IPS DF 4.7 (cell line): ENCODE measurements at regions not wholly inside any gene's neighbourhood (a gene's known extent, or its start where the extent isn't known, plus 50 kb on each side); places are given as distances from the start of the nearest gene placed in this dataset.
"Not testable (repeated sequence)": the region's sequence is repeated elsewhere in the genome, so short reads cannot be mapped to it uniquely, and the experiment has no call there.

Source experiments
- DNase-seq: peaks from one replicate; pipeline ENCODE4 v3.0.0-alpha.2; 2013; ENCODE audit warnings: low spot score; ENCODE audit errors: extremely low read depth

DNA sequence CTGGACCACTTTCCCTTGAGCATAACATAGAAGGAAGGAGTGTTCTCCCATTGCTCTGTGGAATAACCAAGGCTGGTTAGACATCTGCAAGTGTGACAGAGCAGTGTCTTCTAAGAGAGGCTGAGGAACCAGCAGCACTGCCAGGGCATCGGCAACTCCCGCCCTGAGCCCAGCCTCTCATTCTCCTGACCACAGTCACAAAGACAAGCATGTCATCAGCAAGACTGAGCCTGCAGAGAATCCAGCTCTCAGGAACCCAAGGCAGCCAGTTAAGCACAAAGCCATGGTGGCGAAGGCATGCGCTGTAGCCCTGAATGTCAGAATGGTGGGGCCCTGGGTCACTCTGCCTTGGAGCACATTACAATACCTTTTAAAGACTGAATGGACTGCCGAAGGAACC is 253.9 kb downstream of the AGTPBP1 start:
- no peak for DNase-seq

GRCh38 chr9:85484235-85484634 is 257.5 kb downstream of the AGTPBP1 start:
- DNase-seq: no peak

DNA sequence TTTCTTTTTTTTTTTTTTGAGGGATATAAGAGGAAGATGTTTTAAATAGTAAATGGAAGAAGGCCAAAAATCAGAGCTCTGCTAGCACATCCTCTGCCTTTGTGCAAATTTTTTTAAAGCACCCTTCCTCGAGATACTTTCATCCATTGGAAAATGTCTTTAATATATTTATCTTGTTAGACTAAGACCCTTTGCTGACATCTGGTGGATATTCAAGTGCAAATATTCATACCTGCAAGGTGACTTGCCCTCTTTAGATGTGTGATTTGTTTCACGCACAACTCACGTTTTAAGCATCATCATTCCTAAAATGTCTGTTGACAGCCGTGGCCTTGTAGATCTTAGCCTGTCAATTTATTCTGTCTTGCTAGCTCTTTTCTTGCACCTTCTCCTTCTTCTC is 258.5 kb downstream of the AGTPBP1 start:
- no peak for DNase-seq

- no peak for DNase-seq
Measured at GRCh38 chr9:85479305-85479704, 262.4 kb downstream of the AGTPBP1 start.

GRCh38 chr9:85478847-85479246 is 262.9 kb downstream of the AGTPBP1 start:
- DNase-seq: no peak

DNA sequence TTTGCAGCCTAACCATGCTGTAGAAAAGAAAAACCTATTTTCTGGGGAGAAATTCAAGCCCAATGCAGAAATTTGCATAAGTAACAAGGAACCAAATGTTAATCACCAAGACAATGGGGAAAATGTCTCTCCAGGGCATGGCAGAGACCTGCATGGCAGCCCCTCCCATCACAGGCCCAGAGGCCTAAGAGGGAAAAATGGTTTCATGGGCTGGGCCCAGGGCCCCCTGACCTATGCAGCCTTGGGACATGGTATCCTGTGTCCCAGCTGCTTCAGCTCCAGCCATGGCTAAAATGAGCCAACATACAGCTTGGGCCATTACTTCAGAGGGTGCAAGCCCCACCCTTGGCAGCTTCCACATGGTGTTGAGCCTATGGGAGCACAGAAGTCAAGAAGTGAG is 266.9 kb downstream of the AGTPBP1 start:
- not testable (repeated sequence) for DNase-seq

- DNase-seq: no peak
Measured at GRCh38 chr9:85471791-85472190, 270.0 kb downstream of the AGTPBP1 start.

GRCh38 chr9:85469041-85469440 is 272.7 kb downstream of the AGTPBP1 start:
- no peak for DNase-seq

DNA sequence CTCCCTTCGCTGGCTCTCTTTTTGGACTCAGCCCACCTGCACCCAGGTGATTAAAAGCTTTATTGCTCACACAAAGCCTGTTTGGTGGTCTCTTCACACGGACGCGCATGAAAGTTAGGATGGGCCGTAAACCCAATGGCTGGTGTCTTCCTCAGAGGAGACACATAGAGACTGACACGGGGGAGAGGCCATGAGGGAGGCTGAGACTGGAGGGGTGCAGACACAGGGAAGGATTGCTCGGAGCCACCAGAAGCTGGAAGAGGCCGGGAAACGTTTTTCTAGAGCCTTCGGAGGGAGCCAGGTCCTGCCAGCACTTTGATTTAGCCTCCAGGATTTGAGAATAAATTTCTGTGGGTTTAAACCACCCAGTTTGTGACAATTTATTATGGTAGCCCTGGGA is 274.9 kb downstream of the AGTPBP1 start:
- DNase-seq: no peak

DNA sequence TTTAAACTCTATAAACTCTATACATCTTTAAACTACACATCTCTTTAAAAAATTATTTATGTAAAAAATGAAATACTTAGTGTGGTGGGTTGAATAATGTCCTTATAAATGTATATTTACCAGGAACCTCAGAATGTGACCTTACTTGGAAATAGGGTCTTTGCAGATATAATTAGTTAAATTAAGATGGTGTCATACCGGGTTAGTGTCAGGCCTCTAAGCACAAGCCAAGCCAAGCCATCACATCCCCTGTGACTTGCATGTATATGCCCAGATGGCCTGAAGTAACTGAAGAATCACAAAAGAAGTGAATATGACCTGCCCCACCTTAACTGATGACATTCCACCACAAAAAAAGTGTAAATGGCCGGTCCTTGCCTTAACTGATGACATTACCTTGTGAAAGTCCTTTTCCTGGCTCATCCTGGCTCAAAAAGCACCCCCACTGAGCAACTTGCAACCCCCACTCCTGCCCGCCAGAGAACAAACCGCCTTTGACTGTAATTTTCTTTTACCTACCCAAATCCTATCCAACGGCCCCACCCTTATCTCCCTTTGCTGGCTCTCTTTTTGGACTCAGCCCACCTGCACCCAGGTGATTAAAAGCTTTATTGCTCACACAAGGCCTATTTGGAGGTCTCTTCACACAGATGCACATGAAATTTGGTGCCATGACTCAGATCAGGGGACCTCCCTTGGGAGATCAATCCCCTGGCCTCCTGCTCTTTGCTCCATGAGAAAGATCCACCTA is 283.5 kb downstream of the AGTPBP1 start:
- DNase-seq: not testable (repeated sequence)

DNA sequence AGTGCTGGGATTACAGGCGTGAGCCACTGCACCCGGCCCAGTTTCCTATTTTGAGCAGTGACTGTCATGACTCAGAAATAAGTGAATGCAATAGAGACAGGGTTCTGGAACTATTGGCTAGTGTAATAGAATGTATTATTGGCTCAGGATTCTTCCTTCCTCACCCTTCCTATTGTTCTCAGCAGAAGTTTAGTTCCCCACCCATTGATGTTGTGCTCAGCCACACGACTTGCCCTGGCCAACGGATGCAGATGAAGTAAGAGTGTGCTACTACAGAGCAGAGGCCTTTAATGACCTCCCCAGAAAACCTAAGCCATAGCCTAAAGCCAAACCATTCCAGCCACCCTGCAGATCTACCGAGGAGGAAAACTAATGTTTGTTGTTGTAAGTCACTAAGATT is 287.9 kb downstream of the AGTPBP1 start:
- no peak for DNase-seq

DNA sequence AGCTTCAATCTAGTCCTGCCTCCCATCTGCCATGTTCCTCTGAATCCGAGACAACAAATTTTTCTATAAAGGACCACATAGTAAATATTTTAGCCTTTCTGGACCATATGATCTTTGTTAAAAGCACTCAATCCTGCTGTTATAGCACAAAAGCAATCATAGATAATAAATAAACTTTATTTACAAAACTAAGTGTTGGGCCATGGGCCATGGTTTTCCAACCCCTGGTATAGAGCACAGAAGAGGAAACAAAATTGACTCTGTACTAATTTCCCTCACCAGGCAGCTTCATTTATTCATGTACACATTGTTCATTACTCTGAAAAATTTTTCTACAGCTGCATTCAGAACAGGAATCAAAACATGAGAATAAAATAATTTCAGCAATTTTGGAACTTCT is 288.9 kb downstream of the AGTPBP1 start:
- no peak for DNase-seq

- DNase-seq: no peak
Measured at GRCh38 chr9:85451680-85452079, 290.1 kb downstream of the AGTPBP1 start.

DNA sequence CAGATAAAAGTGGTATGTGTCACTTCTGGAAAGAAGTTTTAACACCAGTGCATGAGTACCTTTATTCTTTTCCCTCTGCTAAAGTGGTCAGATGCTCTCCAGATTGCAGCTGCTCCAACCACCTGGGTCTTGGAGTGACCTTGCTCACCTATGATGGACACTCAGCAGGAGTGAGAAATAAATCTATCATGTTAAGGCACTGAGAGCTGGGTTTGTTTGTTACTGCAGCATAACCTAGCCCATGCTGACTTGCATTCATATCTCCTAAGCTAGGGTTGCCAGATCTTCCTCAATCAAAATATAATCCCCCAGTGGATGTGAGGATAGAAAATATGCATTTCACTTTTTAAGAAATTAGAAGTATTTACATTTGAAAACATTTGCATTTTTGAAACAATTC is 295.9 kb downstream of the AGTPBP1 start:
- no peak for DNase-seq

DNA sequence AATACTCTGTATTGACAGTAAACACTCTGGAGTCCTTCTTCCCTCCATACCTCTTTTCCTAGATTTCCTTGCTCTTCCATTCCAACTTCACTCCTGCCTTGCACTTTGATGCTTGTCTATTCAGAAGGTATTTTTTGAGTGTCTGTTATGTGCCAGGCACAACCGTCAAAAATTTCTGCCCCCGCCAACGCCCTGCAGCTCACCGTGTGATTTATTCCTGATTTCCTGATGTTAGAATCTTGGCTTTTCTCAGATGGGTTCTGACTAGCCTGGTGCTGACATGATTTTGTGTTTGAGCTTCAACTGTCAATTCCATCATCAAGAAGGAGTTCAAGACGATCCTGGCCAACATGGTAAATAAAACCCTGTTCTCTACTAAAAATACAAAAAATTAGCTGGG is 297.5 kb downstream of the AGTPBP1 start:
- no peak for DNase-seq

- no peak for DNase-seq
Measured at GRCh38 chr9:85443190-85443598, 298.6 kb downstream of the AGTPBP1 start.

- no peak for DNase-seq
Measured at GRCh38 chr9:85439791-85440190, 302.0 kb downstream of the AGTPBP1 start.

DNA sequence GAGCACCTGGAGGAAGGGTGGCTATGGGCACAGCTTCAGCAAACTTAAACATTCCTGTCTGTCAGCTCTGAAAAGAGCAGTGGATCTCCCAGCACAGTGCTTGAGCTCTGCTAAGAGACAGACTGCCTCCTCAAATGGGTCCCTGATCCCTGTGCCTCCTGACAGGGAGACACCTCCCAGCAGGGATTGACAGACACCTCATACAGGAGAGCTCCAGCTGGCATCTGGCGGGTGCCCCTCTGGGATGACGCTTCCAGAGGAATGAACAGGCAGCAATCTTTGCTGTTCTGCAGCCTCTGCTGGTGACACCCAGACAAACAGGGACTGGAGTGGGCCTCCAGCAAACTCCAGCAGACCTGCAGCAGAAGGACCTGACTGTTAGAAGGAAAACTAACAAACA is 307.8 kb downstream of the AGTPBP1 start:
- DNase-seq: not testable (repeated sequence)

DNA sequence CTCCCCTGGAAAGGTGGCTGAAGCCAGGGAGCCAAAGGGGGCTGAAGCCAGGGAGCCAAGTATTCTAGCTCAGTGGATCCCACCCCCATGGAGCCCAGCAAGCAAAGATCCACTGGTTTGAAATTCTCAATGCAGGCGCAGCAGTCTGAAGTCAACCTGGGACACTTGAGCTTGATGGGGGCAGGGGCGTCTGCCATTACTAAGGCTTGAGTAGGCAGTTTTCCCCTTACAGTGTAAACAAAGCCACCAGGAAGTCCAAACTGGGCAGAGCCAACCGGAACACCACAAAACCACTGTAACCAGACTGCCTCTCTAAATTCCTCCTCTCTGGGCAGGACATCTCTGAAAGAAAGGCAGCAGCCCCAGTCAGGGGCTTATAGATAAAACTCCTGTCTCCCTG is 308.2 kb downstream of the AGTPBP1 start:
- DNase-seq: not testable (repeated sequence)

- DNase-seq: no peak
Measured at GRCh38 chr9:85433046-85433445, 308.7 kb downstream of the AGTPBP1 start.

DNA sequence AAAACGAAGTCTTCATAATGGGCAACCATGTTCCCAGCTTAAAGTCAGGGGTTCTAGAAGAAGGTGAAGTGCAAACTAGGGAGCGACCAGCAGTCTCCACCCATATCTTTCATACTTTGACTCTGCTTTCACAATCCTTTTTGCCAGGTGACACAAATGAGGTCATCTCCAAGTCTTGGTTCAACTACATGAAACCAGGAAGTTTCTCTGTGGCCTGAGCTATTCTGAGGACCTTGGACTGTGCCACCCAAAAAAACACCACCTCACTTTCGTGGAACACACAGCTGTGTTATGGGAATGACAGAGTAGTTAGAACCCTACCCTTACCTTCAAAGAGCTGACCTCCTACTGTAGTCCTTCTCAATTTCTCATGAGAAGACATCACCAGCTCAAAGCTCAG is 309.2 kb downstream of the AGTPBP1 start:
- no peak for DNase-seq

DNA sequence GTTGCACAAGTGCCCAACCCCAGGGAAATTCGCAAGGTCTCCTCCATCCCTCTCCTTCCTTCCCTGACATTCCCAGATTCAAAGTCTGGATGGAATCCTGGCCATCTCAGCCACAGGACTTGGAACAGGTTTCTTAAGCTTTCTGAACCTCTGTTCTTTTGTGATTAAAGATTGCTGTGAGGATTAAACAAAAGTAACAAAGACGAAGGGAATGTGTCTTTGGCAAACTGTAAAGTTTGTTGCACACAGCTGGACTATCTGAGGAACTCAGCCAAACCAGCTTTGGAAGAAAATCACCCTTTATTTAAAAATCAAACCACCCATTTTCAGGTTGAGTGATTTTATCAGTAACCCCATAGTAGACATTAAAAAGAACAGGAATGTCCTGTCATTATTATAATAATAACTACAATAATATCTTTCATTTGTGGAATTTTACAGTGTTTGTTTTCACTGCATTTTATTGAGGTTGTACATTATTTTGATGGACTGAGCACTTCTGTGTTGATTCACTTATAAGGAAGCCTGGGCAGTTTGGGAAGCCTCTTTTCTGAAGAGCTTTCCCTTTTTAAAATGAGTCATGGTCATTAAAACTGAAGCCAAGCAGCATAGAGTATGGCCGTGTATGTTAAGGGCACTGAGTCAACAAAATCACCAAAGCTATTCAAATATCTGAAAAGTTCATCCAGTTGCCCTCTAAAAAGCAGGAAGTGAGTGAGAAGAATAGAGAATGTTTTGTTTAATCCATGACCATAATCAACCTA is 310.2 kb downstream of the AGTPBP1 start:
- no peak for DNase-seq
